ENCODE measurements at regions not wholly inside any gene's neighbourhood (a gene's known extent, or its start where the extent isn't known, plus 50 kb on each side); places are given as distances from the start of the nearest gene placed in this dataset.
"Not testable (repeated sequence)": the region's sequence is repeated elsewhere in the genome, so short reads cannot be mapped to it uniquely, and the experiment has no call there.

DNA sequence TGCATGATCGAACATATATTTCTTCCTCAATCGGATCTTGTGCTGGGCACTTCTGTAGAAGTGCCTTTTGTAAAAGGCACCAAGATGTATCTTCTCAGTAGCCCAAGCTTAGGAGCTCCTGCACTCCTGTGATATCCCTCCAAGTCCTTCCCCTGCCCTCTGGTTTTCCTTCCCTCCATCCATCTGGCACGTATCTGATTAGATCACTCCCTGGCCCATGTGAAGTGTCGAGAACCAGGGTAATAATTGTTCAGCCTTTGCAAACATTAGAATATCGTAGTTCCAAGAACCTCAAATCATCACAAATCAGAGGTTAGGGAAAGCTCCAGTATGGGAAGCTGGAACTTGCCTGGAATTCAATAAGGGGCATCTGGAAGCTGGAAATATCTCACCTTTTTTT lies 221.1 kb upstream of the AUTS2 start:
- Histone ChIP-seq H3K4me1 (ENCODE audit: control insufficient read depth in 2 of 3, insufficient read depth in 2 of 3, low read depth in 1 of 3, low read length in 3 of 3) (no peaks in the 10 kb centered on the region), H3K9ac (ENCODE audit: low read length in 3 of 3) (no peak overlapping the region), H3K27me3 (ENCODE audit: control insufficient read depth, insufficient read depth, low read length) (no peaks in the 10 kb centered on the region), H3K27ac (ENCODE audit: low read depth in 2 of 2, low read length in 2 of 2) (no peak overlapping the region), H3K36me3 (ENCODE audit: control insufficient read depth in 2 of 3, insufficient read depth in 3 of 3, low read length in 3 of 3) (no peaks in the 10 kb centered on the region), H3K9me3 (ENCODE audit: control insufficient read depth in 2 of 3, insufficient read depth in 1 of 3, low read length in 3 of 3) (no peaks in the 10 kb centered on the region), H3K4me3 (ENCODE audit: low read length in 3 of 3) (no peak overlapping the region)
- intact Hi-C loops (cut with DNase I) = no loop called here
- TF ChIP-seq, protein P1, sequence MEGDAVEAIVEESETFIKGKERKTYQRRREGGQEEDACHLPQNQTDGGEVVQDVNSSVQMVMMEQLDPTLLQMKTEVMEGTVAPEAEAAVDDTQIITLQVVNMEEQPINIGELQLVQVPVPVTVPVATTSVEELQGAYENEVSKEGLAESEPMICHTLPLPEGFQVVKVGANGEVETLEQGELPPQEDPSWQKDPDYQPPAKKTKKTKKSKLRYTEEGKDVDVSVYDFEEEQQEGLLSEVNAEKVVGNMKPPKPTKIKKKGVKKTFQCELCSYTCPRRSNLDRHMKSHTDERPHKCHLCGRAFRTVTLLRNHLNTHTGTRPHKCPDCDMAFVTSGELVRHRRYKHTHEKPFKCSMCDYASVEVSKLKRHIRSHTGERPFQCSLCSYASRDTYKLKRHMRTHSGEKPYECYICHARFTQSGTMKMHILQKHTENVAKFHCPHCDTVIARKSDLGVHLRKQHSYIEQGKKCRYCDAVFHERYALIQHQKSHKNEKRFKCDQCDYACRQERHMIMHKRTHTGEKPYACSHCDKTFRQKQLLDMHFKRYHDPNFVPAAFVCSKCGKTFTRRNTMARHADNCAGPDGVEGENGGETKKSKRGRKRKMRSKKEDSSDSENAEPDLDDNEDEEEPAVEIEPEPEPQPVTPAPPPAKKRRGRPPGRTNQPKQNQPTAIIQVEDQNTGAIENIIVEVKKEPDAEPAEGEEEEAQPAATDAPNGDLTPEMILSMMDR (IDR thresholded peaks at IDR 0.05; ENCODE audit: borderline replicate concordance, extremely low read depth, insufficient read depth) = no peak
- FAIRE-seq (no peak), DNase-seq (no peak)

DNA sequence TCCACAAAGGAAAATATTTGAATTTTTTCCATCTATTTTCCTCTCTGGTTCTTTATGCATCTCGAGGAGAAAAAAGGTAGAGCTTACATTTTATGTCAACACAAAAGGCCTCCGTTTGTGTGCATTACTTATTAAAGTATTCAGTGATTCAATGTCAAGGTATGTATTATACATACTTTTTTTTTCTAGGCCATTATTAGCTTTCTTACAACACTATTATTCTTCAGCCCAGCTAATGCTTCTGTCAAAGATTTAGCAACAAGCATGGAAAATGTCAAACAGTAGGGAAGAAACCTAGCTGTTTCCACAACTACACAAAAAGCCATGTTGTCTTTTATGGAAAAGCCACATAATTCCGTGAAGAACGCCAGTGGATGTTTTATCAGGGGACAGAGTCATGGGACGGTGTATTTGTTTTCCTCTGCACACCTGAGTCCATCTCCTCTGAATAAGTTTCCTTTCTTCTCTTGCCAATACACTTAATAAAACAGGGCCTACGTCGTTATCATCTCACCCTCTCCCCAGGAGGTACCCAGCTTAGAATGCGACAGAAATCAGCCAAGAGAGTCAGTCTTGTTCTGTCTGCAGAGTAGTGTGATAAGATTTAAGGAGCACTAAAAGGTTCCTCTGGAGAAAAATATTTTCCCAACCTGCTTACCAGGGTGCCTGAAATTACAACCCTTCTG lies 209.7 kb upstream of the AUTS2 start:
- intact Hi-C loops (cut with DNase I) = no loop called here
- FAIRE-seq = no peak
- no peaks in the 10 kb centered on the region for H3K9me3 ChIP-seq (ENCODE audit: control insufficient read depth in 2 of 3, insufficient read depth in 1 of 3, low read length in 3 of 3)
- no peak overlapping the region for H3K4me3 ChIP-seq (ENCODE audit: low read length in 3 of 3)
- H3K36me3 ChIP-seq (ENCODE audit: control insufficient read depth in 2 of 3, insufficient read depth in 3 of 3, low read length in 3 of 3) = no peaks in the 10 kb centered on the region
- no peaks in the 10 kb centered on the region for H3K27me3 ChIP-seq (ENCODE audit: control insufficient read depth, insufficient read depth, low read length)
- H3K27ac ChIP-seq (ENCODE audit: low read depth in 2 of 2, low read length in 2 of 2) = no peak overlapping the region
- no peak overlapping the region for H3K9ac ChIP-seq (ENCODE audit: low read length in 3 of 3)
- no peaks in the 10 kb centered on the region for H3K4me1 ChIP-seq (ENCODE audit: control insufficient read depth in 2 of 3, insufficient read depth in 2 of 3, low read depth in 1 of 3, low read length in 3 of 3)
- no peak for DNase-seq
- TF ChIP-seq, protein P1 (IDR thresholded peaks at IDR 0.05; ENCODE audit: borderline replicate concordance, extremely low read depth, insufficient read depth) = no peak

DNA sequence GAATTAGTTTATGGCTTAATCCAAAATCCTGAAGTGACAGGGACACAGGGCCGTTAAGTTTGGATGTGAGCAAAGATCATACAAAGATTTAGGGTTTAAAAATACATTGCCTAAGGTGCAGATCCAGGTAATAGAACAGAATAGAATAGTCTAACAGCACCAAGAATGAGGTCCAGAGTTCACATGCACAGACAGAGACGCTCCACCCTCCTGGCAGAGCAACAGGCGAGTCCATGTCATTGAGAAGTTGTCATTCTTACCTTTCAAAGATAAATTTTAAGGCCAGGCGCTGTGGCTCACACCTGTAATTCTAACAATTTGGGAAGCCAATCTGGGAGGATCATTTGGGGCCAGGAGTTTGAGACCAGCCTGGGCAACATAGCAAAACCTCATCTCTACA lies 209.1 kb upstream of the AUTS2 start:
- intact Hi-C loops (cut with DNase I) = no loop called here
- TF ChIP-seq, protein P1 (IDR thresholded peaks at IDR 0.05; ENCODE audit: borderline replicate concordance, extremely low read depth, insufficient read depth) = no peak
- H3K27me3 ChIP-seq (ENCODE audit: control insufficient read depth, insufficient read depth, low read length) = no peaks in the 10 kb centered on the region
- no peak overlapping the region for H3K9ac ChIP-seq (ENCODE audit: low read length in 3 of 3)
- DNase-seq = no peak
- H3K27ac ChIP-seq (ENCODE audit: low read depth in 2 of 2, low read length in 2 of 2) = no peak overlapping the region
- H3K4me1 ChIP-seq (ENCODE audit: control insufficient read depth in 2 of 3, insufficient read depth in 2 of 3, low read depth in 1 of 3, low read length in 3 of 3) = no peaks in the 10 kb centered on the region
- H3K9me3 ChIP-seq (ENCODE audit: control insufficient read depth in 2 of 3, insufficient read depth in 1 of 3, low read length in 3 of 3) = no peaks in the 10 kb centered on the region
- H3K36me3 ChIP-seq (ENCODE audit: control insufficient read depth in 2 of 3, insufficient read depth in 3 of 3, low read length in 3 of 3) = no peaks in the 10 kb centered on the region
- FAIRE-seq = no peak
- H3K4me3 ChIP-seq (ENCODE audit: low read length in 3 of 3) = no peak overlapping the region

DNA sequence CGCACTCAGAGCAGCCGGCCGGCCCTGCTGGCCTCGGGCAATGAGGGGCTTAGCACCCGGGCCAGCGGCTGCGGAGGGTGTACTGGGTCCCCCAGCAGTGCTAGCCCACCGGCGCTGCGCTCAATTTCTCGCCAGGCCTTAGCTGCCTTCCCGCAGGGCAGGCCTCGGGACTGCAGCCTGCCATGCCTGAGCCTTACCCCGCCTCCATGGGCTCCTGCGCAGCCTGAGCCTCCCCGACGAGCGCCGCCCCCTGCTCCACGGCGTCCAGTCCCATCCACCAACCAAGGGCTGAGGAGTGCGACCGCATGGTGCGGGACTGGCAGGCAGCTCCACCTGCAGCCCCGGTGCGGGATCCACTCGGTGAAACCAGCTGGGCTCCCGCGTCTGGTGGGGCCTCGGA lies 204.4 kb upstream of the AUTS2 start:
- H3K9me3 ChIP-seq (ENCODE audit: control insufficient read depth in 2 of 3, insufficient read depth in 1 of 3, low read length in 3 of 3); H3K4me1 ChIP-seq (ENCODE audit: control insufficient read depth in 2 of 3, insufficient read depth in 2 of 3, low read depth in 1 of 3, low read length in 3 of 3); FAIRE-seq; H3K4me3 ChIP-seq (ENCODE audit: low read length in 3 of 3); intact Hi-C loops (cut with DNase I); H3K27ac ChIP-seq (ENCODE audit: low read depth in 2 of 2, low read length in 2 of 2); H3K36me3 ChIP-seq (ENCODE audit: control insufficient read depth in 2 of 3, insufficient read depth in 3 of 3, low read length in 3 of 3); DNase-seq; H3K27me3 ChIP-seq (ENCODE audit: control insufficient read depth, insufficient read depth, low read length); H3K9ac ChIP-seq (ENCODE audit: low read length in 3 of 3): not testable (repeated sequence)

Data from kidney (tissue), 13 donors.